Peyer's patch (tissue), 4 donors: ENCODE measurements at regions not wholly inside any gene's neighbourhood (a gene's known extent, or its start where the extent isn't known, plus 50 kb on each side); places are given as distances from the start of the nearest gene placed in this dataset.

Source experiments
- POLR2A ChIP-seq, 2 donors: fragments of 450-650 bp; IDR thresholded peaks; one replicate each; pipeline ENCODE4 v1.5.1; 2017; ENCODE audit warnings: antibody characterized with exemption in 2 of 2, mild to moderate bottlenecking in 2 of 2, moderate library complexity in 2 of 2
- TF ChIP-seq, protein P1 (sequence below), 6 experiments: fragments of 450-650 bp in 4 of 6; fragments of 200-600 bp in 2 of 6; sonication (generic) in 1 of 6; IDR thresholded peaks; one replicate each; pipeline ENCODE4 v1.5.1; 2017 to 2019; ENCODE audit warnings: antibody characterized with exemption in 6 of 6, mild to moderate bottlenecking in 3 of 6, moderate library complexity in 1 of 6

DNA sequence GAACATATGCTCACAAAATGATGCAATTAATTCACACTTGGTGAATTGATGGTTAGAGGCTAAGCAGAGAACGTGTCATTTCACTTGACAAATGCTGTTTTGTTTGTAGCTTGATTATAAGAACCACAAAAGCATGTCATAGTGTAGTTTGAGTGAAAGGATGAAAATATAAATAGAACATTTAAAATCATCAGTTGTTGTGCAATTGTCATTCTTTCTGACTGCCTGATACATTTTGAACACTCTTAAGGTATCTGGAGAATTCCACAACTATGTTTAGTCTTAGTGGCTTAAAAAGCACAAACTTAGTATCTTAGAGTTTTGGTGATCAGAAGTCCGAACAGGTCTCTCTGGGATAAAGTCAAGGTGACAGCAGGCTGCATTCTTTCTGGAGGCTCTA lies 129.4 kb downstream of the BASP1 start:
- TF ChIP-seq, protein P1, sequence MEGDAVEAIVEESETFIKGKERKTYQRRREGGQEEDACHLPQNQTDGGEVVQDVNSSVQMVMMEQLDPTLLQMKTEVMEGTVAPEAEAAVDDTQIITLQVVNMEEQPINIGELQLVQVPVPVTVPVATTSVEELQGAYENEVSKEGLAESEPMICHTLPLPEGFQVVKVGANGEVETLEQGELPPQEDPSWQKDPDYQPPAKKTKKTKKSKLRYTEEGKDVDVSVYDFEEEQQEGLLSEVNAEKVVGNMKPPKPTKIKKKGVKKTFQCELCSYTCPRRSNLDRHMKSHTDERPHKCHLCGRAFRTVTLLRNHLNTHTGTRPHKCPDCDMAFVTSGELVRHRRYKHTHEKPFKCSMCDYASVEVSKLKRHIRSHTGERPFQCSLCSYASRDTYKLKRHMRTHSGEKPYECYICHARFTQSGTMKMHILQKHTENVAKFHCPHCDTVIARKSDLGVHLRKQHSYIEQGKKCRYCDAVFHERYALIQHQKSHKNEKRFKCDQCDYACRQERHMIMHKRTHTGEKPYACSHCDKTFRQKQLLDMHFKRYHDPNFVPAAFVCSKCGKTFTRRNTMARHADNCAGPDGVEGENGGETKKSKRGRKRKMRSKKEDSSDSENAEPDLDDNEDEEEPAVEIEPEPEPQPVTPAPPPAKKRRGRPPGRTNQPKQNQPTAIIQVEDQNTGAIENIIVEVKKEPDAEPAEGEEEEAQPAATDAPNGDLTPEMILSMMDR (IDR thresholded peaks at IDR 0.05) = no peak
- no peak for TF ChIP-seq POLR2A (IDR thresholded peaks at IDR 0.05)
